Esophagus squamous epithelium (tissue), 5 donors: ENCODE measurements at regions not wholly inside any gene's neighbourhood (a gene's known extent, or its start where the extent isn't known, plus 50 kb on each side); places are given as distances from the start of the nearest gene placed in this dataset.

Source experiments
- DNase-seq: peaks from one replicate; lab custom pipeline; 2025; lab: John Stamatoyannopoulos, UW
- H3K27ac ChIP-seq, 4 donors: fragments of 200-600 bp; sonication (generic); one replicate each; pipeline ENCODE4 v1.5.1; 2016 to 2019; ENCODE audit warnings: mild to moderate bottlenecking in 1 of 4
- H3K27me3 ChIP-seq, 4 donors: fragments of 200-600 bp; sonication (generic); 1 replicate in 3 of 4; 2 replicates in 1 of 4; pipeline versions ENCODE4 v1.5.1 to v1.6.0; 2017 to 2021; ENCODE audit warnings: antibody characterized with exemption in 1 of 4
- H3K36me3 ChIP-seq, 3 donors: fragments of 200-600 bp; sonication (generic); one replicate each; pipeline ENCODE4 v1.5.1; 2016 to 2019
- H3K4me1 ChIP-seq, 3 donors: fragments of 200-600 bp; sonication (generic); one replicate each; pipeline ENCODE4 v1.5.1; 2017 to 2019
- H3K4me3 ChIP-seq, 4 donors: fragments of 200-600 bp; sonication (generic); 1 replicate in 3 of 4; 2 replicates in 1 of 4; pipeline ENCODE4 v1.5.1; 2016 to 2019; ENCODE audit warnings: mild to moderate bottlenecking in 2 of 4, moderate library complexity in 1 of 4
- H3K9me3 ChIP-seq, 3 donors: fragments of 200-600 bp; sonication (generic); one replicate each; pipeline ENCODE4 v1.5.1; 2016 to 2019
- CTCF ChIP-seq, 6 experiments: fragments of 450-650 bp in 4 of 6; fragments of 200-600 bp in 2 of 6; sonication (generic) in 2 of 6; IDR thresholded peaks; one replicate each; pipeline ENCODE4 v1.5.1; 2016 to 2019; ENCODE audit warnings: antibody characterized with exemption in 6 of 6, mild to moderate bottlenecking in 4 of 6, moderate library complexity in 4 of 6
- POLR2A ChIP-seq, 4 donors: fragments of 450-650 bp; IDR thresholded peaks; one replicate each; pipeline ENCODE4 v1.6.1; 2017; ENCODE audit warnings: antibody characterized with exemption in 4 of 4, mild to moderate bottlenecking in 4 of 4, moderate library complexity in 3 of 4
- WGBS, 2 donors: methylation state at CpG; one replicate each; pipeline ENCODE4 v1.1.5; 2018; 5-methylcytosine and 5-hydroxymethylcytosine counted together
- intact Hi-C: fragments of 100-400 bp; cut with DNase I; formaldehyde crosslinking; loops from one replicate; pipeline ENCODE4 v1.15.0; 2022
- donor health status: DM: yes; HTN: yes; CAD: no.

GRCh38 chr2:156800065-156800653 lies 364.0 kb downstream of the GPD2 start:
- 52 to 55% methylated on average over 3 of the region's 3 CpGs for WGBS, 2 donors
- Histone ChIP-seq H3K36me3 (no peaks in the 10 kb centered on the region), H3K27ac (no peak overlapping the region), H3K27me3 (no peaks in the 10 kb centered on the region), H3K4me1 (peaks cover 0 to 6% (median 0%) of the 10 kb centered on the region in 3 donors), H3K4me3 (peak overlapping the region in 1 of 4 donors; percentile 2), H3K9me3 (no peaks in the 10 kb centered on the region)
- intact Hi-C loops = no loop called here
- TF ChIP-seq CTCF (IDR thresholded peaks at IDR 0.05) (no peak), POLR2A (IDR thresholded peaks at IDR 0.05) (no peak)
- DNase-seq = no peak

- no peak for DNase-seq
- Histone ChIP-seq H3K36me3 (no peaks in the 10 kb centered on the region), H3K4me3 (peak overlapping the region in 1 of 4 donors; percentile 2), H3K9me3 (no peaks in the 10 kb centered on the region), H3K27me3 (no peaks in the 10 kb centered on the region), H3K4me1 (peaks cover 0 to 6% (median 0%) of the 10 kb centered on the region in 3 donors), H3K27ac (no peak overlapping the region)
- intact Hi-C loops = no loop called here
- TF ChIP-seq CTCF (IDR thresholded peaks at IDR 0.05) = no peak
- TF ChIP-seq POLR2A (IDR thresholded peaks at IDR 0.05) = no peak
- WGBS, 2 donors = 45 to 46% methylated on average over 8 of the region's 8 CpGs
These were observed 364.7 kb downstream of the GPD2 start for GRCh38 chr2:156800781-156801361.

- TF ChIP-seq POLR2A (IDR thresholded peaks at IDR 0.05) (no peak), CTCF (IDR thresholded peaks at IDR 0.05) (no peak)
- Histone ChIP-seq H3K4me1 (peaks cover 0 to 6% (median 0%) of the 10 kb centered on the region in 3 donors), H3K36me3 (no peaks in the 10 kb centered on the region), H3K9me3 (no peaks in the 10 kb centered on the region), H3K27me3 (no peaks in the 10 kb centered on the region), H3K27ac (no peak overlapping the region), H3K4me3 (no peak overlapping the region)
- intact Hi-C loops = no loop called here
- 29 to 47% methylated on average over 2 to 9 of the region's 10 CpGs for WGBS, 2 donors
- DNase-seq = no peak
These were observed 367.1 kb downstream of the GPD2 start for GRCh38 chr2:156803243-156803642.

GRCh38 chr2:156803967-156804366 lies 367.8 kb downstream of the GPD2 start:
- TF ChIP-seq POLR2A (IDR thresholded peaks at IDR 0.05) (no peak), CTCF (IDR thresholded peaks at IDR 0.05) (no peak)
- Histone ChIP-seq H3K4me3 (no peak overlapping the region), H3K27me3 (no peaks in the 10 kb centered on the region), H3K9me3 (no peaks in the 10 kb centered on the region), H3K27ac (no peak overlapping the region), H3K4me1 (peaks cover 0 to 6% (median 0%) of the 10 kb centered on the region in 3 donors), H3K36me3 (no peaks in the 10 kb centered on the region)
- no peak for DNase-seq
- intact Hi-C loops = no loop called here
- WGBS, 2 donors = 85 to 96% methylated on average over 2 to 5 of the region's 5 CpGs

- Histone ChIP-seq H3K9me3 (no peaks in the 10 kb centered on the region), H3K4me1 (no peaks in the 10 kb centered on the region)
- DNase-seq = no peak
These were observed 373.9 kb downstream of the GPD2 start for GRCh38 chr2:156810094-156810493.

More at GRCh38 chr2:156810094-156810493, 373.9 kb downstream of the GPD2 start:
- Histone ChIP-seq H3K4me3 (no peak overlapping the region), H3K27ac (no peak overlapping the region), H3K27me3 (no peaks in the 10 kb centered on the region), H3K36me3 (no peaks in the 10 kb centered on the region)
- intact Hi-C loops = no loop called here
- TF ChIP-seq POLR2A (IDR thresholded peaks at IDR 0.05) (no peak), CTCF (IDR thresholded peaks at IDR 0.05) (no peak)
- 76 to 77% methylated on average over 2 of the region's 2 CpGs for WGBS, 2 donors
